Activated CD4-positive, alpha-beta T cell treated with anti-CD3 and anti-CD28 coated beads for 48 hours (primary cell): ENCODE measurements at regions not wholly inside any gene's neighbourhood (a gene's known extent, or its start where the extent isn't known, plus 50 kb on each side); places are given as distances from the start of the nearest gene placed in this dataset.

ENCODE experiments used
- DNase-seq: peaks from one replicate; pipeline ENCODE4 v3.0.0-alpha.2; 2020

DNA sequence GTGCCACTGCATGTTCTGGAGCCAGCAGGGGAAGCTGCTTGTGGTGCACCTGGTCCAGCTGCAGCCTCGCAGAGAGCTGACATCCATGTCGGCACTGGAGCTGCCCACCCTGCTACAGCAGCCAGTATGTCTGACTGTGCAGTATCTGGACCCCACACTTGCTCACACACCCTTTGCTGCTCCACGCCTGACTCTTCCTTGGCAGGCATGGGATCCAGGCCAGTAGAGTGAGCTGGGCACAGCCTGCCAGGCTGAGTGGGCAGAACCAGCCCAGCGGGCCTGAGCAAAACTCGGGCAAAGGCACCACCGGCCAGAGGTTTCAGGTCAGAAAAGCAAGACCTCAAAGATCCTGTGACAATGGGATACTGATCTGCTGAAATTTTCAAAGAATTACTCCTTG lies 690.1 kb downstream of the STPG2 start:
- no peak for DNase-seq

DNA sequence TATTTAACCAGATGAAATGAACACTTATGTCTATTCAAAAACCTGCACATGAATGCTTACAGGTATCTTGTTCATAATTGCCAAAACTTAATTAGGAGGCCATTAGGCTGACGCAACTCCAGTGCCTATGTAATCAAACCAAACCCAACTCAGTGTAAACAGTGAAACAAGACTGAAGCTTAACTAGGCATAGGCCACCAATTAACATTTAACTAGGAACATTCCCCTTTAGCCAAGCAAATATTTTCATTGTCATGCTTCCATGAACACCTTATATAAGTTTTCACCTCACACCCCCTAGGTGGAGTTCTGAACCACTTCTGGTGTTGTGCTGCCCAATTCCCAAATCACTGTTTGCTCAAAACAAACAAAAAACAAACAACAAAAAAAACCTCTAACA lies 686.0 kb downstream of the STPG2 start:
- DNase-seq, result no peak

DNA sequence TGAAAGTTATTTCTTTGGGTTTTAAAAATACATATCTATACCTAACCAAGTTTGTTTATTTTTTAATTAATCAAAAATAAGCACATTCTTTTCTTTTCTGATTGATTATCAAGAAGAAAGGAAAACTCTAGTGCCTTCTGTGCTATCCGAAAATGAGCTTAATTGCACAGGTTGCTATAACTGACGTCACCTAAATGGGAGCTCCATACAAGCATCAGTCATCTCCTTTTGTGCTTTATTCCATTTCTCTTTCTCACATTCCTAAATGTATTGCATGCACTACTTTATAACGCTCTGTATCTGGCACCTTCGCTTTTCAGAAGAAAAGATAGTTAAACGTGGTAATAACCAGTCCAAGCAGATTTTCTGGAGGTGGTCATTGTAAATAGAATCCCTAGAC lies 675.0 kb downstream of the STPG2 start:
- DNase-seq, result no peak

GRCh38 chr4:97475621-97476020 lies 667.7 kb downstream of the STPG2 start:
- DNase-seq, result no peak

GRCh38 chr4:97477974-97478373 lies 665.3 kb downstream of the STPG2 start:
- no peak for DNase-seq

DNA sequence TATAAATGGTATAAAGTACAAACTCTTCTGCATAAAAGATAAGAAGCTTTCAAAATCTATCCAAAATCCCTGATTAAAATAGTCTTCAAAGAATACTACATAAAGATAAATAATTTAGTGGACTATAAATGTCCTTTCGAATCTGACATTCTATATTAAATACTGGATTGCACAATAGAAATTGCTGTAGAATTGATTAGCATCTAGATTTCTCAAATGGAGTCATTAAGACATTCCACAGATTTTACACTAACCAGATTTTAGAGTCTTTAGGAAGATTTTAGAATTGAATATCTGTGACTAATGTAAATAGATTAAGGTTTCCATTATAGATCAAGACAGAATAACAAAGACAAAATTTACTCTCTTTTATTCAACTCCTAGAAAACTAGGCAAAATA lies 663.9 kb downstream of the STPG2 start:
- no peak for DNase-seq

DNA sequence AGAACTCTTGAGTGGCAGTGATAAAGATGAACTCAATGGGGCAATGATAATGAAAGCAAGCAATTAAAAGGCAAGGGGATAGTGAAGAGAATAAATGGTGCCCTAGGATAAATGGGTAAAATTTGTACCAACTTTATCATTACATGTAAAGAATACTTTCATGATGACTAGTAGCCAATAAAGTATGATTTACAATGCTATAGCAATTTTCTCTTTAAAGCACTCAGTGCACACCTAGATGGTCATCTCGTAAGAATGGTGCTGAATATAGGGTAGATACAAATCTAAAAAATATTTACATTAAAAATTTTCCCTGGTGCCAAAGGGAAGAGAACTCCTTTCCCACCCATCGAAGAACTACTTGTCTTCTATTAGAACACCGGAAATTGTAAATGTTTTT lies 651.4 kb downstream of the STPG2 start:
- no peak for DNase-seq

DNA sequence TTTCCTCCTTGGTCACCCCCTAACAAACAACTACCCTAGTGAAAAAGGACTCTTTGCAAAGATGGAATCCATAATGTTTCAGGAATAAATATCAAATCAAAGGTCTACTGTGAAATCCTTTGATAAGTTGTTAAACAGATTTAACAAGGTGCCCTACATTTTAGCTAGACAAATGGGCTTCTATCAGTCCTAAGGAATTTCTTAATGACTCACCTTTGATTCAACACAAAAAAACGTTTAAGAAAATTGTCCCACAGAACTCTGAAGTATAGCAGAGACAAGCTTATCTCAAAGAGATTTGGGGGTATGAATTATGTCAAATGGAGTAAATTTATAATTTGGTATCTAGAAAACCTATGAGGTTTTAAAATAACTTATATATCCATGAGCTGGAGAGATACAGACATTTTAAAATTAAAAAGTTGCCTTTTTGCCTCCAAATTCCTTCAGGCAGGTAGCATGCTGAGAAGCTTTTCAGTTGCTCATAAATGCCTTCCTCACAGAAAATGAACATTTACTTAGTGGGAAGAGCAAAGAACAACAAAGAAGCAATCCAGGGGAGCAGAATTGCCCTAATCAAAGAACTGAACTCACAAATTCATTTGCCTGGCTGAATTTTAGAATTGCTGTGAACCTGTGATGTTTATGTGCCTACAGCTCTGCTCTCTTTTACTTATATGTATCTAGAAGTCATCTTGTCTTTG lies 649.3 kb downstream of the STPG2 start:
- no peak for DNase-seq

- no peak for DNase-seq
These were observed 646.9 kb downstream of the STPG2 start for GRCh38 chr4:97496298-97496873.

DNA sequence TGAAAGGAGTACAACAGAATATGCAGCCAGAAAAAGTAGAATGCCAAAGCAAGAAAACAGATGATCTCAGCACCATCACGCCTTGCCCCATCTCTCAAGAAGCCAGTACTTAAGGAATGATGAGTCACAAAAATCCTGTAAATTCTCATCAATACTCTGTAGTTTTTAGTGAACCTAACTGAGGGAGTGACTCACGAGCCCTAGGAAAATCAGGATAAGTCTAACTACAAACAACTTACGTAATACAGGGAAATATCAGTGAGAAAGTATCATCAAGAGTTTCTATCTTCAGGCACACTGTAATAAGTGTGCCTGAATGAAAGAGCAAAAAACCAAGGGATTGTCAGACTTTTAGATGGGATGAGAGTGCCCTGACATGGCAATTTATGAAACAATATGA lies 644.4 kb downstream of the STPG2 start:
- no peak for DNase-seq

DNA sequence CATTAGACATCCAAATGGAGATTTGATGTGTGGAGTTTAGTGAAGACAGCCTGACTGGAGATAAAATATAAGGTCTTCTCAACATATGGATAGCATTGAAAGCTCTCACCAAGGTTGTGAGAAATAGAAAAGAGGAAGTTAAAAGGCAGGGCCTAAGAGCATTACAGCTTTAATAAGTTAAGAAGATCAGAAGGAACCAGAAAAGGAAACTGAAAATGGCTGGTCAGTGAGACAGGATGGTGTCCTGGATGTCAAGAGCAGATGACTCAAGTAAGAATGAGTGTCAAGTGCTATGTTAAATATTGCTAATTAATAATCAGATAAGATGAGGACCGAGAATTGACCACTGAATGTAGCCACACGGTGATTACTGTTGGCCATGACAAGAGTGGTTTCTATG lies 642.9 kb downstream of the STPG2 start:
- no peak for DNase-seq

DNA sequence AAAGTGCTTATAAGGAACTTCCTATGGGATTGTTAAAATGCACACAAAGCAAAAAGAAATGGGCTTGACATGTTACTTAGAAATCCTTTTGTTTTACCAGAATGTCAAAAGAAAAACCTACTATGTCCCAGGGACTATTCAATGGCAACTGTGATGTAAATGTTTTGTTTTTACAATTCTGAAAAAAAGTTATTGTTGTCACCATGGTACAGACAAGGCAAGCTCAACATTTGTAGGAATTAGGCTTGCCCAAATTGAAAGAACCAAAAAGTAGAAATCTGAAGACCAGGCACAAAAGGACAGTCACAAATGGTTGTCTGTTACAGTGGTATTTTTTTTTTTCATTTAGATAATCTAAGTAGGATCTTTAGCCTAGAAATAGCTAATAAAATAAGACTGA lies 638.6 kb downstream of the STPG2 start:
- DNase-seq, result no peak

- no peak for DNase-seq
These were observed 635.6 kb downstream of the STPG2 start for GRCh38 chr4:97507587-97508245.
